Natural killer cell (primary cell): ENCODE measurements at regions not wholly inside any gene's neighbourhood (a gene's known extent, or its start where the extent isn't known, plus 50 kb on each side); places are given as distances from the start of the nearest gene placed in this dataset.

Experiments
- ATAC-seq, 3 donors: fragments of 150-1000 bp in 2 of 3; fragments of 200-7000 bp in 1 of 3; cut with Tn5 transposase; 1 replicate in 1 of 3; 2 replicates in 2 of 3; pipeline ENCODE4 v1.10.0; 2021; ENCODE audit warnings: mild to moderate bottlenecking in 2 of 3, moderate library complexity in 2 of 3
- DNase-seq, 2 donors: peaks; one replicate each; pipeline versions ENCODE4 v3.0.0 to v3.0.0-alpha.2; 2013 to 2021; ENCODE audit warnings: mixed read lengths in 1 of 2
- H3K27ac ChIP-seq: one replicate; pipeline ENCODE4 v1.5.1; 2013; ENCODE audit warnings: mild to moderate bottlenecking, low read length
- H3K27me3 ChIP-seq: one replicate; pipeline ENCODE4 v1.6.1; 2013; ENCODE audit warnings: low read length; ENCODE audit not compliant: control insufficient read depth, insufficient read depth
- H3K36me3 ChIP-seq: one replicate; pipeline ENCODE4 v1.6.1; 2013; ENCODE audit warnings: low read length; ENCODE audit not compliant: control insufficient read depth, insufficient read depth
- H3K4me1 ChIP-seq: one replicate; pipeline ENCODE4 v1.6.1; 2013; ENCODE audit warnings: low read length; ENCODE audit not compliant: control insufficient read depth, insufficient read depth
- H3K4me3 ChIP-seq: one replicate; pipeline ENCODE4 v1.5.1; 2013; ENCODE audit warnings: low read length
- H3K9me3 ChIP-seq: one replicate; pipeline ENCODE4 v1.6.1; 2013; ENCODE audit warnings: low read length; ENCODE audit not compliant: control insufficient read depth, insufficient read depth
- H3K27ac Mint-ChIP-seq, 2 donors: one replicate each; pipeline ENCODE4 v1.8.0; 2022; ENCODE audit warnings: mild to moderate bottlenecking in 2 of 2, mixed read lengths in 2 of 2, moderate library complexity in 1 of 2
- H3K27me3 Mint-ChIP-seq, 2 donors: one replicate each; pipeline ENCODE4 v1.8.0; 2022; ENCODE audit warnings: low read depth in 2 of 2, mixed read lengths in 2 of 2
- H3K36me3 Mint-ChIP-seq: one replicate; pipeline ENCODE4 v1.8.0; 2022; ENCODE audit warnings: mixed read lengths
- H3K4me1 Mint-ChIP-seq, 2 donors: one replicate each; pipeline ENCODE4 v1.8.0; 2022; ENCODE audit warnings: mixed read lengths in 2 of 2
- H3K4me3 Mint-ChIP-seq: one replicate; pipeline ENCODE4 v1.8.0; 2022; ENCODE audit warnings: mild to moderate bottlenecking, moderate library complexity, mixed read lengths
- H3K9me3 Mint-ChIP-seq, 2 donors: one replicate each; pipeline ENCODE4 v1.8.0; 2022; ENCODE audit warnings: mixed read lengths in 2 of 2
- WGBS: methylation state at CpG from one replicate; pipeline ENCODE4 v1.1.7; 2013; ENCODE audit warnings: missing lambda C conversion rate; ENCODE audit not compliant: insufficient coverage; 5-methylcytosine and 5-hydroxymethylcytosine counted together
- intact Hi-C: fragments of 100-400 bp; cut with micrococcal nuclease; formaldehyde crosslinking; loops from one replicate; pipeline ENCODE4 v1.14.2; 2022
- TF ChIP-seq, protein P1 (sequence below): fragments of 200-600 bp; IDR thresholded peaks from one replicate; pipeline ENCODE4 v1.8.0; 2022; ENCODE audit warnings: antibody characterized with exemption

DNA sequence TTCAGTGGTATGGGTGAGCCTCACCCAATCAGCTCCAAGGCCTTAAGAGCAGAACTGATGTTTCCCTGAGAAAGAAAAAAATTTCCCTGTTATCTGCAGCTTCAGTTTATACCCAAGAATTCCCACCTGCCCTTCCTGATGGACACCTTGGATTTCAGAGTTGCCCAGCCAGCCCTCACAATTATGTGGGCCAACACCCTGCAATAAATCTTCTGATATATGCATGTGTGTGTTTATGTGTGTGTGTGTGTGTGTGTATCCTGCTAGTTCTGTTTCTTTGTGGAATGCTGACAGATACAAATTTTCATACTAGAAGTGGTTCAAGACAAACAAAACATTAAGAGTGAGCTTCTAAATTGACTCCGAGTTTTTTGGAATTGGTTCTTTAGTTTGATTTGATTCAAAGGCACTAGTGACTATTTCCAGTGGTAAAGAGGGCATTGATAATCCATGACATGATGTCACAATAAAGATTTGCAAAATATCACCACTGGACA lies 246.6 kb upstream of the BTBD3 start:
- Mint-ChIP-seq H3K27ac (no peak overlapping the region), H3K36me3 (no peaks in the 10 kb centered on the region), H3K27me3 (no peaks in the 10 kb centered on the region), H3K4me1 (no peaks in the 10 kb centered on the region), H3K9me3 (peaks cover 3% of the 10 kb centered on the region in 2 donors), H3K4me3 (no peak overlapping the region)
- no peaks in the 10 kb centered on the region for H3K27me3 ChIP-seq
- ATAC-seq, result no peak
- intact Hi-C loops, result no loop called here
- no peaks in the 10 kb centered on the region for H3K4me1 ChIP-seq
- H3K36me3 ChIP-seq, result no peaks in the 10 kb centered on the region
- TF ChIP-seq, protein P1, sequence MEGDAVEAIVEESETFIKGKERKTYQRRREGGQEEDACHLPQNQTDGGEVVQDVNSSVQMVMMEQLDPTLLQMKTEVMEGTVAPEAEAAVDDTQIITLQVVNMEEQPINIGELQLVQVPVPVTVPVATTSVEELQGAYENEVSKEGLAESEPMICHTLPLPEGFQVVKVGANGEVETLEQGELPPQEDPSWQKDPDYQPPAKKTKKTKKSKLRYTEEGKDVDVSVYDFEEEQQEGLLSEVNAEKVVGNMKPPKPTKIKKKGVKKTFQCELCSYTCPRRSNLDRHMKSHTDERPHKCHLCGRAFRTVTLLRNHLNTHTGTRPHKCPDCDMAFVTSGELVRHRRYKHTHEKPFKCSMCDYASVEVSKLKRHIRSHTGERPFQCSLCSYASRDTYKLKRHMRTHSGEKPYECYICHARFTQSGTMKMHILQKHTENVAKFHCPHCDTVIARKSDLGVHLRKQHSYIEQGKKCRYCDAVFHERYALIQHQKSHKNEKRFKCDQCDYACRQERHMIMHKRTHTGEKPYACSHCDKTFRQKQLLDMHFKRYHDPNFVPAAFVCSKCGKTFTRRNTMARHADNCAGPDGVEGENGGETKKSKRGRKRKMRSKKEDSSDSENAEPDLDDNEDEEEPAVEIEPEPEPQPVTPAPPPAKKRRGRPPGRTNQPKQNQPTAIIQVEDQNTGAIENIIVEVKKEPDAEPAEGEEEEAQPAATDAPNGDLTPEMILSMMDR, result no peak
- WGBS, result 60% methylated on average over 1 of the region's 1 CpG
- H3K27ac ChIP-seq, result no peak overlapping the region
- no peak overlapping the region for H3K4me3 ChIP-seq
- no peaks in the 10 kb centered on the region for H3K9me3 ChIP-seq
- no peak for DNase-seq

DNA sequence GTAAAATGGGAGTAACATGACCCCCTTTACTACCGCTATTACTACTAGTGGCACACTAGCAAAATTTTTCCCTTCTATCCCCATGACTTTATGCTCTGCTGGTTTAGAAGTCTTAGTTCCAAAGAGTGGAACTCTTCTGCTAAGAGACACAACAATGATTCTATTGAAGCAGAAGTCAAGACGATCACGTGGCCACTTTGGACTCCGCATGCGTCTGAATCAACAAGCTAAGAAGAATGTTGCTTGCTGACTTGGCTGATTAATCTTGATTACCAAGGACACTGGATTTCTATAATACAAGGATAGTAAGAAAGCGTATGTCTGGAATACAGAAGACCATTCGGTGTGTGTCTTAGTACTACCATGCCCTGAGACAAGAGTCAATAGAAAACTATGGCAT lies 244.7 kb upstream of the BTBD3 start:
- Histone ChIP-seq H3K27ac (no peak overlapping the region), H3K4me1 (no peaks in the 10 kb centered on the region), H3K9me3 (no peaks in the 10 kb centered on the region), H3K27me3 (no peaks in the 10 kb centered on the region), H3K4me3 (no peak overlapping the region), H3K36me3 (no peaks in the 10 kb centered on the region)
- Mint-ChIP-seq H3K4me1 (no peaks in the 10 kb centered on the region), H3K4me3 (no peak overlapping the region), H3K36me3 (no peaks in the 10 kb centered on the region), H3K27me3 (no peaks in the 10 kb centered on the region), H3K27ac (no peak overlapping the region), H3K9me3 (peaks cover 0 to 3% of the 10 kb centered on the region in 2 donors)
- 92% methylated on average over 7 of the region's 7 CpGs for WGBS
- intact Hi-C loops, result no loop called here
- TF ChIP-seq, protein P1, result no peak
- ATAC-seq (no peak), DNase-seq (no peak)

DNA sequence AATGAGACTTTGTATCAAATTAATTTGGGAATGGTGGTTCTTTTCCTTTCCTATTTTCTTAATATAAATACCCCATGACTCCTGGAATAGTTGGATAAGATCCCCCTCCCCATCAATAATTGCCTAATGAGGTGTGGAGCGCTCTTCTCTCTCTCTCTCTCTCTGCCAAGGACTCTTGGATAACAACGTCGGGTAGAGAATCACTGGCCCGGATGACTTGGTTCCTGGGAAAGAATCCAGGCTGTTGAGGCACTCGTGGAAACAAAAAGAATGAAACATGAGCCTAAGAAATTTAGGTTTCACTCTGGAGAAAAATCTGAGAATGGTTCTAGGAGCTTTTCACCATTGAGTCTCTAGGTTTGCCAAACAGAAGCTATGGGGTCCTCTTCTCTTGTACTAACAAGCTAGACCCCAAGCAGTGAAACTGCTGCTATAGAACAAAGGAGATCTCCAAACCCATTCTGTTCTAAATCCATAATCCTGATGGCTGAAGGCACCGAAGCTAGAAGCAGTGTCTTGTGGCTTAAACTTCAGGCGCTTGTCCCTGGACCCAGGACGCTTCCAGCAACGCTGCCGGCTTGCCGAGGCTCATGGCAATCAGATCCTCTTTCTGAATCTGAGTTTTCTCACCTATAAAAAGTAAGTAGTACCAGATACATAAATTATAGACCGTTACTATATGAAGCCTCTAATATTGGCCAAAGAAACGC lies 241.6 kb upstream of the BTBD3 start:
- no peaks in the 10 kb centered on the region for H3K27me3 Mint-ChIP-seq
- no peak overlapping the region for H3K4me3 Mint-ChIP-seq
- 86% methylated on average over 11 of the region's 13 CpGs for WGBS
- TF ChIP-seq, protein P1, result no peak
- Histone ChIP-seq H3K4me1 (no peaks in the 10 kb centered on the region), H3K4me3 (no peak overlapping the region), H3K36me3 (no peaks in the 10 kb centered on the region), H3K27ac (no peak overlapping the region), H3K9me3 (no peaks in the 10 kb centered on the region), H3K27me3 (no peaks in the 10 kb centered on the region)
- H3K27ac Mint-ChIP-seq, result no peak overlapping the region
- DNase-seq, result no peak
- ATAC-seq, result no peak
- H3K4me1 Mint-ChIP-seq, result no peaks in the 10 kb centered on the region
- no peaks in the 10 kb centered on the region for H3K36me3 Mint-ChIP-seq
- intact Hi-C loops, result no loop called here
- H3K9me3 Mint-ChIP-seq, result no peaks in the 10 kb centered on the region
